Activated CD8-positive, alpha-beta T cell treated with anti-CD3 and anti-CD28 coated beads for 36 hours (primary cell): ENCODE measurements at regions not wholly inside any gene's neighbourhood (a gene's known extent, or its start where the extent isn't known, plus 50 kb on each side); places are given as distances from the start of the nearest gene placed in this dataset.

Source experiments
- ATAC-seq: fragments of 200-7000 bp; cut with Tn5 transposase; one replicate; pipeline ENCODE4 v1.10.0; 2021; ENCODE audit warnings: mild to moderate bottlenecking, moderate library complexity
- CTCF ChIA-PET: fragments of 350-600 bp; sonication (Branson Sonifier 250); formaldehyde crosslinking; loops from one replicate; lab custom pipeline; 2021; ENCODE audit warnings: antibody characterized with exemption; lab: Charles Lee
- POLR2A ChIA-PET: fragments of 350-600 bp; sonication (Branson Sonifier 250); formaldehyde crosslinking; loops from one replicate; lab custom pipeline; 2021; ENCODE audit warnings: antibody characterized with exemption; lab: Charles Lee
- DNase-seq: peaks from one replicate; pipeline ENCODE4 v3.0.0-alpha.2; 2020
- H3K27ac Mint-ChIP-seq: one replicate; pipeline ENCODE4 v1.8.0; 2021; ENCODE audit warnings: mild to moderate bottlenecking, mixed read lengths
- H3K27me3 Mint-ChIP-seq: one replicate; pipeline ENCODE4 v1.8.0; 2021; ENCODE audit warnings: mixed read lengths
- H3K36me3 Mint-ChIP-seq: one replicate; pipeline ENCODE4 v1.8.0; 2021; ENCODE audit warnings: low read depth, mixed read lengths
- H3K4me1 Mint-ChIP-seq: one replicate; pipeline ENCODE4 v1.8.0; 2021; ENCODE audit warnings: low read depth, mixed read lengths
- H3K4me3 Mint-ChIP-seq: one replicate; pipeline ENCODE4 v1.8.0; 2021; ENCODE audit warnings: mild to moderate bottlenecking, moderate library complexity, mixed read lengths
- H3K9me3 Mint-ChIP-seq: one replicate; pipeline ENCODE4 v1.8.0; 2021; ENCODE audit warnings: mixed read lengths
- CTCF ChIP-seq: fragments of 200-600 bp; IDR thresholded peaks from one replicate; pipeline ENCODE4 v1.8.0; 2022; ENCODE audit warnings: antibody characterized with exemption, mild to moderate bottlenecking
- intact Hi-C: fragments of 100-400 bp; cut with micrococcal nuclease; formaldehyde crosslinking; loops from one replicate; pipeline ENCODE4 v1.10.0; 2022

GRCh38 chr2:128753321-128753720, 434.7 kb upstream of the HS6ST1 start:
- no peak for ATAC-seq
- ChIA-PET CTCF (interaction anchor here (1.1 kb wide), 1 partner anchor 17 kb away, joined by 3 read pairs; no protein-coding TSS in a partner anchor), POLR2A (no interaction called here)
- H3K36me3 Mint-ChIP-seq: no peaks in the 10 kb centered on the region
- intact Hi-C loops: no loop called here
- peaks cover 9% of the 10 kb centered on the region for H3K27me3 Mint-ChIP-seq
- no peak for TF ChIP-seq CTCF
- H3K9me3 Mint-ChIP-seq: no peaks in the 10 kb centered on the region
- H3K27ac Mint-ChIP-seq: no peak overlapping the region
- no peak for DNase-seq
- peaks cover 14% of the 10 kb centered on the region for H3K4me1 Mint-ChIP-seq
- no peak overlapping the region for H3K4me3 Mint-ChIP-seq

- peaks cover 14% of the 10 kb centered on the region for H3K4me1 Mint-ChIP-seq
- H3K27ac Mint-ChIP-seq: no peak overlapping the region
- TF ChIP-seq CTCF: no peak
Measured at GRCh38 chr2:128753800-128754199, 435.1 kb upstream of the HS6ST1 start.

GRCh38 chr2:128754246-128754724, 435.6 kb upstream of the HS6ST1 start:
- TF ChIP-seq CTCF: no peak
- peak; percentile 43 for DNase-seq
- Mint-ChIP-seq H3K9me3 (no peaks in the 10 kb centered on the region), H3K36me3 (no peaks in the 10 kb centered on the region), H3K27me3 (peaks cover 9% of the 10 kb centered on the region), H3K27ac (no peak overlapping the region), H3K4me1 (peaks cover 14% of the 10 kb centered on the region), H3K4me3 (no peak overlapping the region)
- peak; percentile 60 for ATAC-seq
- ChIA-PET CTCF (interaction anchor here (1.4 to 1.6 kb wide), 2 partner anchors 9 to 44 kb away, joined by 5 read pairs; no protein-coding TSS in a partner anchor), POLR2A (no interaction called here)
- intact Hi-C loops: no loop called here

More at GRCh38 chr2:128753800-128754199, 435.1 kb upstream of the HS6ST1 start:
- ATAC-seq: no peak
- H3K27me3 Mint-ChIP-seq: peaks cover 9% of the 10 kb centered on the region
- H3K36me3 Mint-ChIP-seq: no peaks in the 10 kb centered on the region
- POLR2A ChIA-PET: no interaction called here
- no peak for DNase-seq
- H3K4me3 Mint-ChIP-seq: no peak overlapping the region
- no peaks in the 10 kb centered on the region for H3K9me3 Mint-ChIP-seq
- intact Hi-C loops: no loop called here
- CTCF ChIA-PET: interaction anchor here (1.1 kb wide), 1 partner anchor 17 kb away, joined by 3 read pairs; no protein-coding TSS in a partner anchor

GRCh38 chr2:128755695-128756364, 437.2 kb upstream of the HS6ST1 start:
- ATAC-seq: no peak
- intact Hi-C loops: no loop called here
- DNase-seq: no peak
- Mint-ChIP-seq H3K27me3 (peaks cover 9% of the 10 kb centered on the region), H3K9me3 (no peaks in the 10 kb centered on the region), H3K36me3 (no peaks in the 10 kb centered on the region), H3K4me3 (no peak overlapping the region), H3K4me1 (peaks cover 14% of the 10 kb centered on the region), H3K27ac (no peak overlapping the region)
- CTCF ChIA-PET: interaction anchor here (1.0 to 2.7 kb wide), 5 partner anchors 11 to 70 kb away, joined by 3 to 8 read pairs (median 5); no protein-coding TSS in a partner anchor
- TF ChIP-seq CTCF: no peak
- POLR2A ChIA-PET: no interaction called here

- Mint-ChIP-seq H3K9me3 (no peaks in the 10 kb centered on the region), H3K4me1 (peaks cover 14% of the 10 kb centered on the region), H3K27me3 (peaks cover 9% of the 10 kb centered on the region), H3K36me3 (no peaks in the 10 kb centered on the region), H3K27ac (no peak overlapping the region), H3K4me3 (no peak overlapping the region)
- intact Hi-C loops: no loop called here
- DNase-seq (no peak), ATAC-seq (no peak)
- CTCF ChIA-PET: interaction anchor here (1.1 to 2.7 kb wide), 2 partner anchors 16 to 24 kb away, joined by 3 to 8 read pairs; no protein-coding TSS in a partner anchor
- no peak for TF ChIP-seq CTCF
- POLR2A ChIA-PET: no interaction called here
Measured at GRCh38 chr2:128756365-128756717, 437.7 kb upstream of the HS6ST1 start.
